Stimulated activated memory B cell treated with anti-CD40 and anti-IgM and Interleukin-4, amounts not matched to agents 10 μg/mL and 1 μg/mL and 100 μg/mL, for 72 hours (primary cell): ENCODE measurements at regions not wholly inside any gene's neighbourhood (a gene's known extent, or its start where the extent isn't known, plus 50 kb on each side); places are given as distances from the start of the nearest gene placed in this dataset.
"Not testable (repeated sequence)": the region's sequence is repeated elsewhere in the genome, so short reads cannot be mapped to it uniquely, and the experiment has no call there.

ENCODE experiments used
- ATAC-seq: fragments of 150-1000 bp; cut with Tn5 transposase; 2 replicates; pipeline ENCODE4 v1.10.0; 2021
- H3K27ac Mint-ChIP-seq: one replicate; pipeline ENCODE4 v1.8.0; 2022; ENCODE audit warnings: mild to moderate bottlenecking, mixed read lengths
- H3K27me3 Mint-ChIP-seq: one replicate; pipeline ENCODE4 v1.8.0; 2022; ENCODE audit warnings: mixed read lengths
- H3K36me3 Mint-ChIP-seq: one replicate; pipeline ENCODE4 v1.8.0; 2022; ENCODE audit warnings: mixed read lengths
- H3K4me1 Mint-ChIP-seq: one replicate; pipeline ENCODE4 v1.8.0; 2022; ENCODE audit warnings: mixed read lengths
- H3K4me3 Mint-ChIP-seq: one replicate; pipeline ENCODE4 v1.8.0; 2022; ENCODE audit warnings: mild to moderate bottlenecking, moderate library complexity, mixed read lengths
- H3K9me3 Mint-ChIP-seq: one replicate; pipeline ENCODE4 v1.8.0; 2022; ENCODE audit warnings: mixed read lengths

DNA sequence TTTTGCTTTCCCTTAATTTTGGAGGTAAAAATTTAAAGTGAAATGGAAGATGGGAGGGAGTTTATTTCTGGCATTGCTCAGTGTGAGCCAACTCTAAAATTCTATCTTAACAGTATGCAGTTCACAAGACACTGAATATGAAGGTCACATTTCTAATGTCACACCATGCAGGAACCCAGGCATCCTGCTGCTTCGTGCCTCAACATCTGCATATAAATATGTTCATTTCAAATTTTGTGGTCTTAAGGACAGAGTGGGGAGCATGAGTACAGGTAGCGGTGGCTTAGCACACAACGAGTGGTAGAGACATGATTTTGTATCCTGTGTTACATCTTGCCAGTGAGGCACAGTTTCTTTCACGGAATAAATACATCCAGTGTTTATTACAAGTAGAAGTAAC lies 102.4 kb downstream of the ARL4C start:
- peaks cover 2% of the 10 kb centered on the region for H3K9me3 Mint-ChIP-seq
- H3K27me3 Mint-ChIP-seq = no peaks in the 10 kb centered on the region
- peaks cover 38% of the 10 kb centered on the region for H3K4me1 Mint-ChIP-seq
- ATAC-seq = no peak
- no peak overlapping the region for H3K27ac Mint-ChIP-seq
- no peak overlapping the region for H3K4me3 Mint-ChIP-seq
- no peaks in the 10 kb centered on the region for H3K36me3 Mint-ChIP-seq

DNA sequence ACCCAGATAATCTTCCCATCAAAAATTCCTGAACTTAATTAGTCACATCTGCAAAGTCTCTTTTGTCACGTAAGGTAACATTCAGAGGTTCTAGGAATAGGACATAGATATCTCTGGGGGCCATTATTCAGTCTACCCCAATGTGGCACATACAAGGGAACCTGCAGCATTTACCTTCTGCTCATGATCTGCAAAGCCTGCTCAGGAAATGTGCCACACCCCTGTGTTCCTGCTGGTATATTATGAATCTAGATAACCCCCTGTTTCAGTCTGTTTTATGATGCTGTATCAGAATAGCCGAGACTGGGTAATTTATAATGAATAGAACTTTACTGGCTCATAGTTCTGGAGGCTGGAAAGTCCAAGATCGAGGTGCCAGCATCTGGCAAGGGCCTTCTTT lies 103.5 kb downstream of the ARL4C start:
- Mint-ChIP-seq H3K9me3 (peaks cover 2% of the 10 kb centered on the region), H3K4me1 (peaks cover 29% of the 10 kb centered on the region), H3K27ac (no peak overlapping the region), H3K36me3 (no peaks in the 10 kb centered on the region), H3K4me3 (peak overlapping the region; percentile 2), H3K27me3 (no peaks in the 10 kb centered on the region)
- no peak for ATAC-seq

DNA sequence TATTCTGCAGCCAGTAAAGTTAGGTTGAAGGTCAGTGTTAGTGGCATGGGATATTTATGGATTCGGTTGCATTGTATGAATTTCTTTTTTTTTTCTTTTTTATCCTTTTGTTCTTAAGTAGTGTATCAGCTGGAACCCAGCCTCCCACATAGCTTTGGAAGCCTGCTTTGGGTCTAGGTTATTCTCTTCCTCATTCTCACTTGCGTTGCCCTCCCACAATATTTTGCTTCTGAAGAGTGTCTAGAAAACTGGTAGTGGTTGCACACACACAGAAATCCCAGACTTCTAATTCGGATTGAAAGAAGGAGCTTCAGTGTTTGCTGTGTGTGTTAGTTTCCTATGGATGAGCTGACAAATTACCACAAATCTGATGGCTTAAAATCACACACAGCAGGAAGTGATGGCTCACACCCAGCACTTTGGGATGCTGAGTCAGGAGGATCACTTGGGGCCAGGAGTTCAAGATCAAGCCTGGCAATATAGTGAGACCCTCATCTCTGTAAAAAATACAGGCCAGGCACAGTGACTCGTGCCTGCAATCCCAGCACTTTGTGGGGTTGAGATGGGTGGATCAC lies 104.8 kb downstream of the ARL4C start:
- H3K4me1 Mint-ChIP-seq = peaks cover 28% of the 10 kb centered on the region
- ATAC-seq = no peak
- H3K9me3 Mint-ChIP-seq = peaks cover 2% of the 10 kb centered on the region
- no peak overlapping the region for H3K4me3 Mint-ChIP-seq
- H3K27ac Mint-ChIP-seq = no peak overlapping the region
- no peaks in the 10 kb centered on the region for H3K27me3 Mint-ChIP-seq
- no peaks in the 10 kb centered on the region for H3K36me3 Mint-ChIP-seq

DNA sequence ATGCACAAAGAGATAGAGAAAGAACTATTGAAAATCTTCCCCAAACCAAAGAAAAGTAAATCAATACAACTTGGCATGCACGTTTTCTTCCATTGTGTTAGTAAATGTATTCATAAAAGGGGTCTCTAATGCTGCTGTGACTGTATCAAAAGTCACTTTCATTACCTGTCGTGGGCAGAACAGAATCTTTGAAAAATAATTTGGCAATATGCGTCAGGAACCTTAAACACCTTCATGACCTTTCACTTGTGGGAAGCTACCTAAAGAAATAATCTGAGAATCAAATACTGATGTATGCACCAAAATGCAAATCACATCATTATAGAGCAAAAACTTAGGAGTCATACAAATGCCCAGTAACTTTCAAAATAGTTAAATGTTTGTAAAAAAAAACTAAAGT lies 105.3 kb downstream of the ARL4C start:
- no peak for ATAC-seq
- no peak overlapping the region for H3K4me3 Mint-ChIP-seq
- H3K9me3 Mint-ChIP-seq = peaks cover 2% of the 10 kb centered on the region
- no peaks in the 10 kb centered on the region for H3K36me3 Mint-ChIP-seq
- H3K27ac Mint-ChIP-seq = no peak overlapping the region
- peaks cover 28% of the 10 kb centered on the region for H3K4me1 Mint-ChIP-seq
- H3K27me3 Mint-ChIP-seq = peaks cover 5% of the 10 kb centered on the region

DNA sequence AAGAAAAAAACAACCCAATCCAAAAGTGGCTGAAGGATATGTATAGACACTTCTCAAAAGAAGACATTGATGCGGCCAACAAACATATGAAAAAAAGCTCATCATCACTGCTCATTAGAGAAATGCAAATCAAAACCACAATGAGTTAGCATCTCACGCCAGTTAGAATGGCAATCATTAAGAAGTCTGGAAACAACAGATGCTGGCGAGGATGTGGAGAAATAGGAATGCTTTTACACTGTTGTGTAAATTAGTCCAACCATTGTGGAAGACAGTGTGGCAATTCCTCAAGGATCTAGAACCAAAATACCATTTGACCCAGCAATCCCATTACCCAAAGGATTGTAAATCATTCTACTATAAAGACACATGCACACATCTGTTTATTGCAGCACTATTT lies 107.2 kb downstream of the ARL4C start:
- H3K4me3 Mint-ChIP-seq, H3K27me3 Mint-ChIP-seq, H3K27ac Mint-ChIP-seq, H3K9me3 Mint-ChIP-seq, ATAC-seq, H3K36me3 Mint-ChIP-seq: not testable (repeated sequence)
- H3K4me1 Mint-ChIP-seq = peaks cover 28% of the 10 kb centered on the region

DNA sequence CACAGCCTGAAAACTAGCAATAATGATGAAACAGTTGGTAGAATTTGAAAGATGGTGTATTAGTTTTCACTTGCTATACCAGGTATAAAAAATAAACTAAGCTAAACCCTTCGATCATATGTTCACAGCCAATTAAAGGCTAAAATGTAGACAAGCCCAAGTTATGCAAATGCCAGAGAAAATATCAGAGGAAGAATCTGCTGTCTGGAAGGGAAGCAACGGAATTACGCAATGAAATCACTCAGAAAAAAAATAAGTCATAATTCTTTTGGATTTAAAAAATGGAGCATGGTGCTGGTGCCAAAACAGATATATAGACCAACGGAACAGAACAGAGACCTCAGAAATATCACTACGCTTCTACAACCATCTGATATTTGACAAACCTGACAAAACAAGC lies 108.3 kb downstream of the ARL4C start:
- peaks cover 8% of the 10 kb centered on the region for H3K27me3 Mint-ChIP-seq

DNA sequence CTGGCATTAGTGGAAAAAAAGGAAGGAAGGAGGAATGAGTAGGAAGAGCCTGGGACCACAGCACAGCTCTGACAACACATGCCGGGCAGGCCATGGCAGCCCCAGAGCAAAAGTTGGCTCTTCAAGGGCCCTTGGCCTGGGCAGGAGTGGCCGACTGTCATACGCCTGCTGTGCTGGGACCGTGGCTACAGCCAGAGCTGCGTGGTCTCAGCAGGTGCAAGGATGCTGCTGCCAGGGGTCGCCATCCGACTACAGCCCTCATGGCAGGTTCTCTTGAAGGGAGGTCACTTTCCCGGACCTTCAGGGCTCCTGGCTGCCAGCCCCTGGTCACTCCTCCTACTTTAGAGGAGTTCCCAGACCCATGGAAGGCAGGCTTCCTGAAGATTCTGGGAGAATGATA lies 109.9 kb downstream of the ARL4C start:
- no peak overlapping the region for H3K4me3 Mint-ChIP-seq
- H3K27ac Mint-ChIP-seq = no peak overlapping the region

More for the DNA sequence above, 108.3 kb downstream of the ARL4C start:
- H3K9me3 Mint-ChIP-seq = peaks cover 2% of the 10 kb centered on the region
- H3K36me3 Mint-ChIP-seq = no peaks in the 10 kb centered on the region
- peaks cover 17% of the 10 kb centered on the region for H3K4me1 Mint-ChIP-seq
- no peak overlapping the region for H3K4me3 Mint-ChIP-seq
- ATAC-seq = no peak
- no peak overlapping the region for H3K27ac Mint-ChIP-seq

DNA sequence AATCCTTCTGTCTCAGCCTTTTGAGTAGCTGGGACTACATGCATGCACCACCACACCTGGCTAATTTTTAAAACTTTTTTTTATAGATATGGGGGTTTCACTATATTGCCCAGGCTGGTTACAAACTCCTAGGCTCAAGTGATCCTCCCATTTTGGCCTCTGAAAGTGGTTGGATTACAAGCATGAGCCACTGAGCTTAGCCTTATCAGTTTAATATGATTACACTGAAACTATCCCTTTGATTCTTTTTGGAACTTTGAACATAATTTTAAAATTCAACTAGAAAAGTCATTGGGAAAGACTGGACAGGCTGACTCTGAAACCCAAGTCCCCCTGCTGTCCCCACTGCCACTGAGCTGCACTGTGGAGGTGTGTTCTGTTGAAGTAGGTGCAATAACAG lies 114.8 kb downstream of the ARL4C start:
- ATAC-seq = no peak
- no peaks in the 10 kb centered on the region for H3K36me3 Mint-ChIP-seq
- H3K4me1 Mint-ChIP-seq = no peaks in the 10 kb centered on the region
- H3K9me3 Mint-ChIP-seq = no peaks in the 10 kb centered on the region
- H3K4me3 Mint-ChIP-seq = no peak overlapping the region
- no peak overlapping the region for H3K27ac Mint-ChIP-seq
- peaks cover 27% of the 10 kb centered on the region for H3K27me3 Mint-ChIP-seq

More for the DNA sequence above, 109.9 kb downstream of the ARL4C start:
- Mint-ChIP-seq H3K4me1 (peaks cover 3% of the 10 kb centered on the region), H3K36me3 (no peaks in the 10 kb centered on the region), H3K9me3 (peaks cover 2% of the 10 kb centered on the region), H3K27me3 (peaks cover 8% of the 10 kb centered on the region)
- no peak for ATAC-seq

DNA sequence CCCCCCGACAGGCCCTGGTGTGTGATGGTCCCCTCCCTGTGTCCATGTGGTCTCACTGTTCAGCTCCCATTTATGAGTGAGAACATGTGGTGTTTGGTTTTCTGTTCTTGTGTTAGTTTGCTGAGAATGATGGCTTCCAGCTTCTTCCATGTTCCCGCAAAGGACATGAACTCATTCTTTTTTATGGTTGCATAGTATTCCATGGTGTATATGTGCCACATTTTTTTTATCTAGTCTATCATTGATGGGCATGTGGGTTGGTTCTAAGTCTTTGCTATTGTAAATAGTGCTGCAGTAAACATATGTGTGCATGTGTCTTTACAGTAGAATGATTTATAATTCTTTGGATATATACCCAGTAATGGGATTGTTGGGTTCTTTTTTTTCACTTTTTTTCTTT lies 117.9 kb downstream of the ARL4C start:
- not testable (repeated sequence) for H3K36me3 Mint-ChIP-seq, H3K4me3 Mint-ChIP-seq
- peaks cover 21% of the 10 kb centered on the region for H3K27me3 Mint-ChIP-seq

DNA sequence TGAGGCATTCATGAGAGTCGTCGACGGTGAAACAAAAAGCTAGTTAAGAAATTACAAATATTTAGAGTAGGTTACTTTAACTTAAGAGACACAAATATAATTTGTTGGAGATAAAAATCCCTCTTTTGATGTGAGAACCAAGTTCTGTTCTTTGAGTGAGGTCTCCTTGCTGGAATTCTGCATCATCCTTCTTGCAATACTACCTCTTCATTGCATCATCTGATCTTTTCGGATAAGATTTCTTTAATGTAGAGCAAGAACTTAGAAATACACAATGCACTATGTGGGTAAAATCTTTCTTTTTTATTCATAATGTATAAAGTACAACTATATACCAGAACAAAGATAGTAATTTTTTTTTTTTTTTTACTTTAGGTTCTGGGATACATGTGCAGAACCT lies 118.4 kb downstream of the ARL4C start:
- Mint-ChIP-seq H3K4me3 (no peak overlapping the region), H3K36me3 (no peaks in the 10 kb centered on the region), H3K27me3 (peaks cover 21% of the 10 kb centered on the region), H3K27ac (no peak overlapping the region), H3K9me3 (no peaks in the 10 kb centered on the region), H3K4me1 (peaks cover 6% of the 10 kb centered on the region)
- no peak for ATAC-seq

More for the DNA sequence above, 117.9 kb downstream of the ARL4C start:
- H3K9me3 Mint-ChIP-seq, H3K4me1 Mint-ChIP-seq, H3K27ac Mint-ChIP-seq, ATAC-seq: not testable (repeated sequence)

DNA sequence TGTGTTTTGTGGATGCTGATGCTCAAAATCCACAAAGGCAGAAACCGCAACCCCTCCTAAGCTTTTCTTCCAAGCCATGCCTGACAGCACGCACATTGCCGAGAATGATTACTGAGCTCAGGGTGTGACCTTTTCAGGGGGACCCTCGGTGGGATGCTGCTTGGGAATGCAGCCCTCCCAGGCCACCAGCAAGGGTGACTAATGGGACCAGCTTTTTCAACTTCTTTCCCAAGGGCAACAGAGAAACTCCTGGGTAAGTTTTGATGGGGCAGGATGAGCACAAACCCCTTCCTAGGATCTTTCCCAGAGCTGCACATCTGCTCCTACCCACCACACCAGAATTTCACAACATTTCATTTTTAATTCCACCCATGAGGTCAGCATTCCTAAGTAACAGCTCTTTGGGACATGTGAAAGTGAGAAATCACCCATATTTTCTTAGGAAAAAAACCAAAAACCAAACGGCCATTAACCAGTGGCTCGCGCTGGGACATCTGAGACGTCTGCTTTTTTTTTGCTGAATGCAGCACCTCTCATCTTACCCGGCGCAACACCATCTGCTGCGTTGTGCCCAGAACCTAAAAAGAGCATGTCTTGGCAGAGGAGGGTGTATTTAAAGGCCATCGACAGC lies 119.0 kb downstream of the ARL4C start:
- no peaks in the 10 kb centered on the region for H3K36me3 Mint-ChIP-seq
- peaks cover 6% of the 10 kb centered on the region for H3K4me1 Mint-ChIP-seq
- ATAC-seq = no peak
- no peak overlapping the region for H3K4me3 Mint-ChIP-seq
- H3K9me3 Mint-ChIP-seq = no peaks in the 10 kb centered on the region
- H3K27me3 Mint-ChIP-seq = peaks cover 21% of the 10 kb centered on the region
- no peak overlapping the region for H3K27ac Mint-ChIP-seq

DNA sequence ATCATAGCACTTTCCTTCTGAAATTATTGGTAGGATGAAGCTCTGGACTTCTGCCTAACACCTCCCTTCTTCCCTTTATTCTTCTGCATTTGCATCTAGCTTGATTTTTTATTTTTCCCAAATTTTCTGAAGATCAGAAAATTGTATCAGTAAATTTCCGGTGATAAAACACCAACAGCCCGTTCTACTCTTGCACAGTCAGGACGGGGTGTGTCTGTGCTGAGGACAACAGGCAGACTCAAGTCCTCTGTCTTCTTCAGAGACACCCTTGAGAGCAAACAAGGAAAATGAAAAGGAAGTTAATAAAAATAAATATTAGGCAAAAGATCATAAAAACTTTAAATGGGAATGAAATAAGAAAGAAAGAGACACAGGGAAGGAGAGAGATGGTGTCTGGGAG lies 120.7 kb downstream of the ARL4C start:
- Mint-ChIP-seq H3K27ac (no peak overlapping the region), H3K9me3 (no peaks in the 10 kb centered on the region), H3K27me3 (peaks cover 18% of the 10 kb centered on the region), H3K4me1 (peaks cover 6% of the 10 kb centered on the region), H3K36me3 (no peaks in the 10 kb centered on the region), H3K4me3 (no peak overlapping the region)
- ATAC-seq = no peak

DNA sequence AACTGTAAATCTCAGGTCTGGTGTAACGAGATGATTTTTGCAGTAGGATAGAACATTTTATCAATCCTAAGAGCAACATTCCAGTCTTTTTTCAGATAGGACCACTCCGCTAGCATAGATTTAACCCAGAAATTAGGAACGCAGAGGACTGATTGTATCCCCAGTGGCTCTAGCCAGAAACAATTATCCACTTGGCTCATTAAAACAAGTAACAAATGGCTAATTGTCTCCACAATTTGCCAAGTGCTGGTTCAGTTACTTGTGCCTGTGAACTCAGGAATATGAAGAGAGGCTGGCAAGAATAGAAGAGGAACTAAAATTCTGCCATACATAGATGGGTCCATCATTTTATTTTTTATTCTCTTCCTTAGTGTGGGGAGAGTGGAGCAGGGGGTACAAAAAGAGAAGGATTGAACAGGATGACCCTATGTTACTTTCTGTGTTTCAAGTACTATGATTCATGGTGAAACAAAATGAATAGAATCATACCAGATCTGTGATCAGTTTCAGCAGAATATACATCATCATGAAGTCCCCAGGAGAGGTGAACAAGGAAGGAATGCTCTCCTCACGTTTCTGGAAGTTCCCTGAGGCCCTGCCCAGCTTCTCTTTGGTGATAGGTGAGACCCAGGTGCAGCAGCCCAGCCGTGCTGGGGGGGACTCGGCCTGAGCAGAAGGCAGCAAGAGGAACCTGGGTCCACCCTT lies 121.6 kb downstream of the ARL4C start:
- no peak for ATAC-seq
- Mint-ChIP-seq H3K4me3 (no peak overlapping the region), H3K36me3 (no peaks in the 10 kb centered on the region), H3K27ac (no peak overlapping the region), H3K9me3 (no peaks in the 10 kb centered on the region), H3K4me1 (peaks cover 6% of the 10 kb centered on the region), H3K27me3 (peaks cover 13% of the 10 kb centered on the region)

DNA sequence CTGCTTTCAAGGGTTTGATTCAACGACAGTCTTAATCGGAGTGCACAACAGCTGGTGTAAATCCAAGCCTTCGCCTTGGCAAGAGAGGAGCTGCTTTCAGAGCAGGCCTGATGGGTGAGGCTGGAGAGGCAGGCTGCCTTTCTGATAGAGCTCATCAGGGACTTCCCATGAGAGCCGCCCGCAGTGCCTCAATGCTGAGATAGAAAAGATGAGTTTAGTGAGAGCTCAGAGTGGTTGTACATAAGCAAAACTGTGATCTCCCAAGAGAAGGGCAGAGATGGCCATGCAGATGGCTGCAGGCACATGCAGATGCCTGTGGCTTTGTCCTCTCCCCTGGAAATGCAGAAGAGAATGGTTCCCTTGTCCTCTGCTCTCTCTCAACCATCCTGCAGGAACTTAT lies 122.1 kb downstream of the ARL4C start:
- Mint-ChIP-seq H3K36me3 (no peaks in the 10 kb centered on the region), H3K9me3 (no peaks in the 10 kb centered on the region), H3K27ac (no peak overlapping the region), H3K4me3 (no peak overlapping the region), H3K4me1 (peaks cover 6% of the 10 kb centered on the region), H3K27me3 (peaks cover 13% of the 10 kb centered on the region)
- no peak for ATAC-seq

DNA sequence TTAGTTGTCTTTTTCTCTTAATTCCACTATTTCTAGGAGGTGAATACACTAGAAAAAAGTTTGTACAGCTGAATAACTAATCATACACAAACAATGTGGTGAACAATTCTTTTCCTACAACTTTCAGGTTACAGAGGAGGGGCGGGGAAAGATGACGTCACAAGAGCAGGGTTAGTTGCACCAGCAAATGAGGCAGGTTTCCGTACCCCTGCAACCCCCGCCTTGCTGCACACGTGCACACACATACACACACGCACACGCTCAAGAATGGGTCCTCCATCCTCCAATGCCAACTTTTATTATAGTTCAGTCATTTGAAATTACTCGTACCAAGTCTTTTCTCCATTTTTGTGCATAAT lies 122.8 kb downstream of the ARL4C start:
- H3K27me3 Mint-ChIP-seq = peaks cover 13% of the 10 kb centered on the region
- no peaks in the 10 kb centered on the region for H3K36me3 Mint-ChIP-seq
- H3K27ac Mint-ChIP-seq = no peak overlapping the region
- no peak overlapping the region for H3K4me3 Mint-ChIP-seq
- H3K4me1 Mint-ChIP-seq = peaks cover 7% of the 10 kb centered on the region
- no peak for ATAC-seq
- no peaks in the 10 kb centered on the region for H3K9me3 Mint-ChIP-seq

DNA sequence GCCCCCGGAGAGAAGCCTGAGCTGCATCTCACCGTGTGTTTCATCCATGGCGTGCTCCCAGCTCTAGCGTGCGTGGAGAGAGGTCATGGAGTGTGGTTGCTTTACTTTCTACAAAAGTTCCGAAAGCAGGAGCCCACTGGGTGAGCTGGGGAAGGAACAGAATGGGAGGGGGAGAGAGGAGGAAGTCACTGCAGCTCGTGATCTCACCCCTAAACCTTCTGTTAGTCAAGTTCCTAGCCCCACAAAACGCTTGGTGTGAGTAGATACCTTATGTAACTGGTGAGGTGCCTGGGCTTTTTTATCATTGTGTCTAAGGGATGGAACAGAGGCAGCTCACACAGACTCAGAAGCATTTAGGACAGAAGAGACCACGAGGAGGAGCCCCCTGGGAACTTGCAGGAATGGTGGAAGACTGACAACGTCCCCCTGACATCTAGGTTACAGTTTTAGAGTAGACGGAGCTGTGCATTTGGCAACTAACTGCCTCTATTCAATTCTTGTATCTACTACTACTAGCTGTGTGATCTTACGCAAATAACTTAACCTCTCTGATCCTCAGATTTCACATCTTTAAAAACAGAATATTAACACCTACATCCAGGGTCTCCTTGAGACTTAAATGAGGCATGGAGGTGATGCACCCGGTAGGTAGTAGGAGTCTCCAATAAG lies 123.3 kb downstream of the ARL4C start:
- no peak for ATAC-seq
- Mint-ChIP-seq H3K4me3 (no peak overlapping the region), H3K4me1 (peaks cover 12% of the 10 kb centered on the region), H3K9me3 (no peaks in the 10 kb centered on the region), H3K27me3 (peaks cover 13% of the 10 kb centered on the region), H3K36me3 (no peaks in the 10 kb centered on the region), H3K27ac (no peak overlapping the region)
